Duodenal mucosa (tissue), 2 donors: ENCODE measurements at regions not wholly inside any gene's neighbourhood (a gene's known extent, or its start where the extent isn't known, plus 50 kb on each side); places are given as distances from the start of the nearest gene placed in this dataset.

Source experiments
- H3K27ac ChIP-seq: one replicate; pipeline ENCODE4 v1.7.0; 2013; ENCODE audit warnings: low read depth, low read length
- H3K27me3 ChIP-seq, 2 donors: one replicate each; pipeline ENCODE4 v1.7.0; 2013; ENCODE audit warnings: low read length in 2 of 2, control low read depth in 1 of 2; ENCODE audit not compliant: insufficient read depth in 2 of 2, control insufficient read depth in 1 of 2
- H3K36me3 ChIP-seq, 2 donors: one replicate each; pipeline ENCODE4 v1.7.0; 2013; ENCODE audit warnings: low read length in 2 of 2, control low read depth in 1 of 2; ENCODE audit not compliant: insufficient read depth in 2 of 2, control insufficient read depth in 1 of 2
- H3K4me1 ChIP-seq, 2 donors: one replicate each; pipeline ENCODE4 v1.7.0; 2013; ENCODE audit warnings: low read length in 2 of 2, control low read depth in 1 of 2; ENCODE audit not compliant: insufficient read depth in 2 of 2, control insufficient read depth in 1 of 2
- H3K4me3 ChIP-seq, 2 donors: one replicate each; pipeline ENCODE4 v1.7.0; 2013; ENCODE audit warnings: low read length in 2 of 2, low read depth in 1 of 2
- H3K9ac ChIP-seq, 2 donors: one replicate each; pipeline ENCODE4 v1.7.0; 2013; ENCODE audit warnings: low read length in 2 of 2, low read depth in 1 of 2
- H3K9me3 ChIP-seq, 2 donors: one replicate each; pipeline ENCODE4 v1.7.0; 2013; ENCODE audit warnings: low read length in 2 of 2, control low read depth in 1 of 2; ENCODE audit not compliant: control insufficient read depth in 1 of 2

- no peak overlapping the region for H3K27ac ChIP-seq
- H3K27me3 ChIP-seq, result no peaks in the 10 kb centered on the region
- no peaks in the 10 kb centered on the region for H3K4me1 ChIP-seq
- no peaks in the 10 kb centered on the region for H3K36me3 ChIP-seq
- no peaks in the 10 kb centered on the region for H3K9me3 ChIP-seq
- no peak overlapping the region for H3K4me3 ChIP-seq
- H3K9ac ChIP-seq, result no peak overlapping the region
Measured at GRCh38 chr17:72065556-72065955, 55.3 kb upstream of the SOX9 start.

GRCh38 chr17:72068643-72069042 is 52.2 kb upstream of the SOX9 start:
- Histone ChIP-seq H3K9me3 (no peaks in the 10 kb centered on the region), H3K36me3 (no peaks in the 10 kb centered on the region), H3K4me1 (no peaks in the 10 kb centered on the region), H3K27ac (no peak overlapping the region), H3K27me3 (no peaks in the 10 kb centered on the region), H3K9ac (no peak overlapping the region), H3K4me3 (no peak overlapping the region)

GRCh38 chr17:72069586-72070202 is 51.1 kb upstream of the SOX9 start:
- no peaks in the 10 kb centered on the region for H3K36me3 ChIP-seq
- no peaks in the 10 kb centered on the region for H3K9me3 ChIP-seq
- no peak overlapping the region for H3K27ac ChIP-seq
- H3K4me1 ChIP-seq, result no peaks in the 10 kb centered on the region
- H3K4me3 ChIP-seq, result no peak overlapping the region
- H3K9ac ChIP-seq, result no peak overlapping the region
- H3K27me3 ChIP-seq, result no peaks in the 10 kb centered on the region
